ENCODE measurements at regions not wholly inside any gene's neighbourhood (a gene's known extent, or its start where the extent isn't known, plus 50 kb on each side); places are given as distances from the start of the nearest gene placed in this dataset.

DNA sequence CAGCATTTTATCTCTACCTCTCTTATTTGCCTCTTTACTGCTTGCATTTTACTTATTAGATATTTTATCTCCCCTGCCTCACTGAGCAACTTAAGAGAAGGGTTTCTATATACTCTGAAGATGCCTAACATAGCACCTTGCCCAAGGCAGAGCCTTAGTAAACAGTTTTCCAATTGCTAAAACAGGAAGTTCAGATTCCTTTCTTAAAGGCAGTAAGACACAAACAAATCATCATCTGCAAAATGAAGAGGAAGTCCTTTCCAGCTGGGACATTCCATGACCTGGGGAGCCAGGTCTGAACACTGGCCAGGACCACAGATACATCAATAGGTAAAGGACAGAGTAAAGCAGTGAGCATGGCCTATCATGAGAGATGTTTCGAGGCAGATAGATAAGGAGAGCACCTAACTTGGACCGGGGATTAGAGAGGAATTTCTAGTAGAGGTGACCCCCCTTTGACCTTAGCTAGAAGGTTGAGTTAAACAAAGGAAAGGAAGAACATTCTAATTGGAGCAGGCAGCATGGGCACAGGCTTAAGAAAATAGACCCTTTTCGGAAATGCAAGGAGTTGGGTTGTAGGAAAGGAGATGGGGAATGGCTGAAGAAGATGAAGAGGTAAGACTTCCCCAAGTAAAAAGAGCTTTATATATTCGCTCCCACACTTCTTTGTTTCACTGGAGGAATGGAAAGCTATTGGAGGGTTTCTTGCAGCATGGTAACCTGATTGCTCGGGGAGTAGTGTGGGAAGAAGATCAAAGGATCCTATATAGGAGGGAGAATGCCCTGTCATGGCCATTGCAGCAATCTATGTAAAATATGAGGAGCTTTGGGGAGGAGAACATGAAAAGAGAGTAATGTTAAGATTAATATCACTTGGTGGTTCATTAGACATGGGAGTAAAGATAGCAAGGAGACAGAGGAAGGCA lies 94.8 kb downstream of the PHLDA1 start:
- peaks cover 17% of the 10 kb centered on the region for H3K4me1 Mint-ChIP-seq
- TF ChIP-seq GRHL2 (CRISPR knock-in tag; IDR thresholded peaks at IDR 0.05; ENCODE audit: insufficient replicate concordance, severe bottlenecking) (no peak), ZNF317 (CRISPR knock-in tag; IDR thresholded peaks at IDR 0.05; ENCODE audit: borderline replicate concordance, low read depth) (no peak), NR3C1 (CRISPR knock-in tag; conservative IDR thresholded peaks at IDR 0.05; ENCODE audit: low read depth) (no peak), ZNF416 (CRISPR knock-in tag; IDR thresholded peaks at IDR 0.05) (no peak), SP1 (CRISPR knock-in tag; conservative IDR thresholded peaks at IDR 0.05) (no peak), ATF1 (CRISPR knock-in tag; IDR thresholded peaks at IDR 0.05) (no peak), CREM (CRISPR knock-in tag; IDR thresholded peaks at IDR 0.05) (no peak), IRF2 (CRISPR knock-in tag; IDR thresholded peaks at IDR 0.05; ENCODE audit: borderline replicate concordance, low read depth) (no peak), MXD4 (CRISPR knock-in tag; IDR thresholded peaks at IDR 0.05; ENCODE audit: borderline replicate concordance) (no peak), NFYB (CRISPR knock-in tag; conservative IDR thresholded peaks at IDR 0.05; ENCODE audit: low read depth) (no peak)
- TF ChIP-seq, protein P1, sequence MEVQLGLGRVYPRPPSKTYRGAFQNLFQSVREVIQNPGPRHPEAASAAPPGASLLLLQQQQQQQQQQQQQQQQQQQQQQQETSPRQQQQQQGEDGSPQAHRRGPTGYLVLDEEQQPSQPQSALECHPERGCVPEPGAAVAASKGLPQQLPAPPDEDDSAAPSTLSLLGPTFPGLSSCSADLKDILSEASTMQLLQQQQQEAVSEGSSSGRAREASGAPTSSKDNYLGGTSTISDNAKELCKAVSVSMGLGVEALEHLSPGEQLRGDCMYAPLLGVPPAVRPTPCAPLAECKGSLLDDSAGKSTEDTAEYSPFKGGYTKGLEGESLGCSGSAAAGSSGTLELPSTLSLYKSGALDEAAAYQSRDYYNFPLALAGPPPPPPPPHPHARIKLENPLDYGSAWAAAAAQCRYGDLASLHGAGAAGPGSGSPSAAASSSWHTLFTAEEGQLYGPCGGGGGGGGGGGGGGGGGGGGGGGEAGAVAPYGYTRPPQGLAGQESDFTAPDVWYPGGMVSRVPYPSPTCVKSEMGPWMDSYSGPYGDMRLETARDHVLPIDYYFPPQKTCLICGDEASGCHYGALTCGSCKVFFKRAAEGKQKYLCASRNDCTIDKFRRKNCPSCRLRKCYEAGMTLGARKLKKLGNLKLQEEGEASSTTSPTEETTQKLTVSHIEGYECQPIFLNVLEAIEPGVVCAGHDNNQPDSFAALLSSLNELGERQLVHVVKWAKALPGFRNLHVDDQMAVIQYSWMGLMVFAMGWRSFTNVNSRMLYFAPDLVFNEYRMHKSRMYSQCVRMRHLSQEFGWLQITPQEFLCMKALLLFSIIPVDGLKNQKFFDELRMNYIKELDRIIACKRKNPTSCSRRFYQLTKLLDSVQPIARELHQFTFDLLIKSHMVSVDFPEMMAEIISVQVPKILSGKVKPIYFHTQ (CRISPR knock-in tag; IDR thresholded peaks at IDR 0.05) = no peak
- TF ChIP-seq, protein P2, sequence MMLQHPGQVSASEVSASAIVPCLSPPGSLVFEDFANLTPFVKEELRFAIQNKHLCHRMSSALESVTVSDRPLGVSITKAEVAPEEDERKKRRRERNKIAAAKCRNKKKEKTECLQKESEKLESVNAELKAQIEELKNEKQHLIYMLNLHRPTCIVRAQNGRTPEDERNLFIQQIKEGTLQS (CRISPR knock-in tag; conservative IDR thresholded peaks at IDR 0.05) = no peak
- TF ChIP-seq, protein P3, sequence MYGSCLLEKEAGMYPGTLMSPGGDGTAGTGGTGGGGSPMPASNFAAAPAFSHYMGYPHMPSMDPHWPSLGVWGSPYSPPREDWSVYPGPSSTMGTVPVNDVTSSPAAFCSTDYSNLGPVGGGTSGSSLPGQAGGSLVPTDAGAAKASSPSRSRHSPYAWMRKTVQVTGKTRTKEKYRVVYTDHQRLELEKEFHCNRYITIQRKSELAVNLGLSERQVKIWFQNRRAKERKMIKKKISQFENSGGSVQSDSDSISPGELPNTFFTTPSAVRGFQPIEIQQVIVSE (CRISPR knock-in tag; IDR thresholded peaks at IDR 0.05; ENCODE audit: borderline replicate concordance) = no peak
- H3K9me3 Mint-ChIP-seq = peaks cover 8% of the 10 kb centered on the region
- CTCF ChIA-PET = interaction anchor here (1.2 kb wide), 1 partner anchor 9 kb away, joined by 8 read pairs; no protein-coding TSS in a partner anchor
- H3K36me3 Mint-ChIP-seq = peaks cover 11% of the 10 kb centered on the region
- DNase-seq (ENCODE audit: low spot score) (no peak), ATAC-seq (peak; percentile 51)
- no peak overlapping the region for H3K4me3 Mint-ChIP-seq
- H3K27me3 Mint-ChIP-seq (ENCODE audit: low read depth) = no peaks in the 10 kb centered on the region
- H3K27ac Mint-ChIP-seq = no peak overlapping the region
- POLR2A ChIA-PET = interaction anchor here (0.5 kb wide), 1 partner anchor 210 kb away, joined by 4 read pairs; no protein-coding TSS in a partner anchor

DNA sequence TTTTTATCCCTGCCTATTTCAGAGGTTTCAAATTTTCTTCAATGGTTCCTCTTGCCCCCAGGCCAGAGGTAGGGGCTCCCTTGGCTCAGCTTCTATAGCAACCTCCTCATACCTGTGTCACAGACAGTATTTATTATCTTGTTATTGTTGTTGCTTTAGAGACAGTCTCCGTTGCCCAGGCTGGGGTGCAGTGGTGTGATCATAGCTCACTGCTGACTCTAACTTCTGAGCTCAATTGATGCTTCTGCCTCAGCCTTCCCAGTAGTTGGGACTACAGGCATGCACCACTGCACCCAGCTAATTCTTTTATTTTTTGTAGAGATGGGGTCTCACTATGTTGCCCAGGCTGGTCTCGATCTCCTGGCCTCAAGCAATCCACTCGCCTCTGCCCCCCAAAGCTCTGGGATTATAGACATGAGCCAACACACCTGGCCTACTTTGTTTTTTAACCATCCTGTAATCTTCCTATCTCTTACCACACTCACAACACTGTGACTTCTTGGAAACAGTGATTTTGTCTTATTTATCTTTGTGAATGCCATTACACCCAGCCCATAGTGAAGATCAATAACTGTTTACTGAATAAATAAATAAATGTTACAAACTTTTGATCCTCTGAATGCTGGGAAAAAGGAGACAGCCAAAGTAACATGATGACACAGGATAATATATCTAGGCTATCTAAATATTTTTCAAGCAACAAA lies 95.9 kb downstream of the PHLDA1 start:
- H3K4me1 Mint-ChIP-seq = peaks cover 17% of the 10 kb centered on the region
- H3K4me3 Mint-ChIP-seq = no peak overlapping the region
- TF ChIP-seq ZNF121 (CRISPR knock-in tag; IDR thresholded peaks at IDR 0.05) = 0 out of 2 replicates have a peak, but pooled peaks have one; percentile 35
- TF ChIP-seq GABPB1 (CRISPR knock-in tag; IDR thresholded peaks at IDR 0.05) = peak; percentile 72
- TF ChIP-seq, protein P4, sequence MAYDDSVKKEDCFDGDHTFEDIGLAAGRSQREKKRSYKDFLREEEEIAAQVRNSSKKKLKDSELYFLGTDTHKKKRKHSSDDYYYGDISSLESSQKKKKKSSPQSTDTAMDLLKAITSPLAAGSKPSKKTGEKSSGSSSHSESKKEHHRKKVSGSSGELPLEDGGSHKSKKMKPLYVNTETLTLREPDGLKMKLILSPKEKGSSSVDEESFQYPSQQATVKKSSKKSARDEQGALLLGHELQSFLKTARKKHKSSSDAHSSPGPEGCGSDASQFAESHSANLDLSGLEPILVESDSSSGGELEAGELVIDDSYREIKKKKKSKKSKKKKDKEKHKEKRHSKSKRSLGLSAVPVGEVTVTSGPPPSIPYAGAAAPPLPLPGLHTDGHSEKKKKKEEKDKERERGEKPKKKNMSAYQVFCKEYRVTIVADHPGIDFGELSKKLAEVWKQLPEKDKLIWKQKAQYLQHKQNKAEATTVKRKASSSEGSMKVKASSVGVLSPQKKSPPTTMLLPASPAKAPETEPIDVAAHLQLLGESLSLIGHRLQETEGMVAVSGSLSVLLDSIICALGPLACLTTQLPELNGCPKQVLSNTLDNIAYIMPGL (CRISPR knock-in tag; IDR thresholded peaks at IDR 0.05) = no peak
- TF ChIP-seq, protein P5, sequence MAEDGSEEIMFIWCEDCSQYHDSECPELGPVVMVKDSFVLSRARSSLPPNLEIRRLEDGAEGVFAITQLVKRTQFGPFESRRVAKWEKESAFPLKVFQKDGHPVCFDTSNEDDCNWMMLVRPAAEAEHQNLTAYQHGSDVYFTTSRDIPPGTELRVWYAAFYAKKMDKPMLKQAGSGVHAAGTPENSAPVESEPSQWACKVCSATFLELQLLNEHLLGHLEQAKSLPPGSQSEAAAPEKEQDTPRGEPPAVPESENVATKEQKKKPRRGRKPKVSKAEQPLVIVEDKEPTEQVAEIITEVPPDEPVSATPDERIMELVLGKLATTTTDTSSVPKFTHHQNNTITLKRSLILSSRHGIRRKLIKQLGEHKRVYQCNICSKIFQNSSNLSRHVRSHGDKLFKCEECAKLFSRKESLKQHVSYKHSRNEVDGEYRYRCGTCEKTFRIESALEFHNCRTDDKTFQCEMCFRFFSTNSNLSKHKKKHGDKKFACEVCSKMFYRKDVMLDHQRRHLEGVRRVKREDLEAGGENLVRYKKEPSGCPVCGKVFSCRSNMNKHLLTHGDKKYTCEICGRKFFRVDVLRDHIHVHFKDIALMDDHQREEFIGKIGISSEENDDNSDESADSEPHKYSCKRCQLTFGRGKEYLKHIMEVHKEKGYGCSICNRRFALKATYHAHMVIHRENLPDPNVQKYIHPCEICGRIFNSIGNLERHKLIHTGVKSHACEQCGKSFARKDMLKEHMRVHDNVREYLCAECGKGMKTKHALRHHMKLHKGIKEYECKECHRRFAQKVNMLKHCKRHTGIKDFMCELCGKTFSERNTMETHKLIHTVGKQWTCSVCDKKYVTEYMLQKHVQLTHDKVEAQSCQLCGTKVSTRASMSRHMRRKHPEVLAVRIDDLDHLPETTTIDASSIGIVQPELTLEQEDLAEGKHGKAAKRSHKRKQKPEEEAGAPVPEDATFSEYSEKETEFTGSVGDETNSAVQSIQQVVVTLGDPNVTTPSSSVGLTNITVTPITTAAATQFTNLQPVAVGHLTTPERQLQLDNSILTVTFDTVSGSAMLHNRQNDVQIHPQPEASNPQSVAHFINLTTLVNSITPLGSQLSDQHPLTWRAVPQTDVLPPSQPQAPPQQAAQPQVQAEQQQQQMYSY (CRISPR knock-in tag; IDR thresholded peaks at IDR 0.05) = no peak
- DNase-seq (ENCODE audit: low spot score) (no peak), ATAC-seq (no peak)
- POLR2A ChIA-PET = no interaction called here
- peaks cover 8% of the 10 kb centered on the region for H3K9me3 Mint-ChIP-seq
- H3K36me3 Mint-ChIP-seq = peaks cover 8% of the 10 kb centered on the region
- CTCF ChIA-PET = no interaction called here
- H3K27me3 Mint-ChIP-seq (ENCODE audit: low read depth) = no peaks in the 10 kb centered on the region
- H3K27ac Mint-ChIP-seq = no peak overlapping the region

Measured in WTC11 (cell line).